ENCODE measurements at regions not wholly inside any gene's neighbourhood (a gene's known extent, or its start where the extent isn't known, plus 50 kb on each side); places are given as distances from the start of the nearest gene placed in this dataset.
A peak's percentile ranks its signal among the peaks of the same experiment; 100 is the strongest.

GRCh38 chr5:112549605-112550166 lies 130.6 kb upstream of the EPB41L4A start (continued):
- TF ChIP-seq ZNF780A (CRISPR knock-in tag; IDR thresholded peaks at IDR 0.05) (no peak), ZNF699 (CRISPR knock-in tag; IDR thresholded peaks at IDR 0.05; ENCODE audit: insufficient replicate concordance) (no peak), TSHZ1 (CRISPR knock-in tag; IDR thresholded peaks at IDR 0.05) (no peak), ZHX1 (conservative IDR thresholded peaks at IDR 0.05; ENCODE audit: low read length) (no peak), RNF219 (CRISPR knock-in tag; IDR thresholded peaks at IDR 0.05) (no peak), ID3 (CRISPR knock-in tag; IDR thresholded peaks at IDR 0.05) (no peak), ID3 (tag; IDR thresholded peaks at IDR 0.05) (no peak), KDM4B (IDR thresholded peaks at IDR 0.05; ENCODE audit: borderline replicate concordance in 2 of 2, low read depth in 1 of 2) (no peak), CEBPB (tag; IDR thresholded peaks at IDR 0.05) (no peak), ZNF444 (CRISPR knock-in tag; IDR thresholded peaks at IDR 0.05) (no peak), RAD51 (IDR thresholded peaks at IDR 0.05; ENCODE audit: borderline replicate concordance, low read depth) (no peak), RFX1 (IDR thresholded peaks at IDR 0.05) (no peak), TEAD2 (tag; IDR thresholded peaks at IDR 0.05) (no peak), ZBTB11 (CRISPR knock-in tag; IDR thresholded peaks at IDR 0.05) (peak in 1 of 3 experiments; percentile 72; a peak in 2 of 6 replicates)
